ENCODE measurements at regions not wholly inside any gene's neighbourhood (a gene's known extent, or its start where the extent isn't known, plus 50 kb on each side); places are given as distances from the start of the nearest gene placed in this dataset.

DNA sequence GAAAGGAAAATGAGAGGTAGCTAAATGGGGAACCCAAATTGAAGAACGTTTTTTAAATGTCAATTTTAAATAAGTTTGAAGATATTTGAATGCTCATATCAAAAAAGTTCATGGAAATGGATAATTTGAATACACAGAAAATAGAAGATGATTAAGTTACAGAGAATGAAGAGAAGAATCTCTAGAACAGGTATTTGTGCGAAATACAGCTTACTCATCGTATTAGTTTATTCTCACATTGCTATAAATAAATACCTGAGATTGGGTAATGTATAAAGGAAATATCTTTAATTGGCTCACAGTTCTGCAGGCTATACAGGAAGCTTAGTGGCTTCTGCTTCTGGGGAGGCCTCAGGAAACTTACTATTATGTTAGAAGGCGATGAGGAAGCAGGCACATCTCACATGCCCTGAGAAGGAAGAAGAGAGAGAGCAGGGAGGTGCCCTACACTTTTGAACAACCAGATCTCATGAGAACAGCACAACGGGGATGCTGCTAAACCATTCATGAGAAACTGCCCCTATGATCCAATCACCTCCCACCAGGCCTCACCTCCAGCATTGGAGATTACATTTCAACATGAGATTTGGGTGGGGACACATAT lies 89.7 kb upstream of the DTNA start (continued):
- TF ChIP-seq, protein P1, sequence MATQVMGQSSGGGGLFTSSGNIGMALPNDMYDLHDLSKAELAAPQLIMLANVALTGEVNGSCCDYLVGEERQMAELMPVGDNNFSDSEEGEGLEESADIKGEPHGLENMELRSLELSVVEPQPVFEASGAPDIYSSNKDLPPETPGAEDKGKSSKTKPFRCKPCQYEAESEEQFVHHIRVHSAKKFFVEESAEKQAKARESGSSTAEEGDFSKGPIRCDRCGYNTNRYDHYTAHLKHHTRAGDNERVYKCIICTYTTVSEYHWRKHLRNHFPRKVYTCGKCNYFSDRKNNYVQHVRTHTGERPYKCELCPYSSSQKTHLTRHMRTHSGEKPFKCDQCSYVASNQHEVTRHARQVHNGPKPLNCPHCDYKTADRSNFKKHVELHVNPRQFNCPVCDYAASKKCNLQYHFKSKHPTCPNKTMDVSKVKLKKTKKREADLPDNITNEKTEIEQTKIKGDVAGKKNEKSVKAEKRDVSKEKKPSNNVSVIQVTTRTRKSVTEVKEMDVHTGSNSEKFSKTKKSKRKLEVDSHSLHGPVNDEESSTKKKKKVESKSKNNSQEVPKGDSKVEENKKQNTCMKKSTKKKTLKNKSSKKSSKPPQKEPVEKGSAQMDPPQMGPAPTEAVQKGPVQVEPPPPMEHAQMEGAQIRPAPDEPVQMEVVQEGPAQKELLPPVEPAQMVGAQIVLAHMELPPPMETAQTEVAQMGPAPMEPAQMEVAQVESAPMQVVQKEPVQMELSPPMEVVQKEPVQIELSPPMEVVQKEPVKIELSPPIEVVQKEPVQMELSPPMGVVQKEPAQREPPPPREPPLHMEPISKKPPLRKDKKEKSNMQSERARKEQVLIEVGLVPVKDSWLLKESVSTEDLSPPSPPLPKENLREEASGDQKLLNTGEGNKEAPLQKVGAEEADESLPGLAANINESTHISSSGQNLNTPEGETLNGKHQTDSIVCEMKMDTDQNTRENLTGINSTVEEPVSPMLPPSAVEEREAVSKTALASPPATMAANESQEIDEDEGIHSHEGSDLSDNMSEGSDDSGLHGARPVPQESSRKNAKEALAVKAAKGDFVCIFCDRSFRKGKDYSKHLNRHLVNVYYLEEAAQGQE (IDR thresholded peaks at IDR 0.05; ENCODE audit: unreplicated experiment) = no peak
- no peak for TF ChIP-seq EZH2 (IDR thresholded peaks at IDR 0.05; ENCODE audit: low read depth, unreplicated experiment)
- no peak for TF ChIP-seq JUNB (IDR thresholded peaks at IDR 0.05; ENCODE audit: unreplicated experiment)

DNA sequence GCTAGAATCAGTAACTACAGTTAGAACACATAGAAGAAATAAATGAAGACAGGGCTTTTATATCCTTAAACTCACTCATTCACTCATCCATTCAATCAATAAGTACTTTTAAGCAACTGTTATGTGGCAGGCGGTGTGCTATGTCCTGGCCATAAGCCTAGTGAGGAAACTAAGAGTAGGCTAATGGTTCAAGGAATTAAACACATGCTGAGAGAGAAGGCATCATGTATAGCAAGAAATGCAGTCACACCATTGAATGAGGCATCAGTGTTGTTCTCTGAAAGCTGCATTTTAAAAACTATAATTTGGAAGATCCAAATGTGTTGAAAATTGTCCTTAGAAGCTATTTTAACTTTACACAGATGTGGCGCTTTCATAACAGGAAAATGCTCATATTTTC lies 86.5 kb upstream of the DTNA start:
- Histone ChIP-seq H3K4me1 (ENCODE audit: insufficient read depth) (no peaks in the 10 kb centered on the region), H3K36me3 (ENCODE audit: insufficient read depth) (no peaks in the 10 kb centered on the region), H3K79me2 (replicated peaks; ENCODE audit: insufficient read depth) (no peaks in the 10 kb centered on the region), H2AFZ (no peak overlapping the region), H3K27ac (ENCODE audit: low read depth) (no peak overlapping the region; the same call in 1 of the 2 replicates), H4K20me1 (replicated peaks; ENCODE audit: insufficient read depth) (no peaks in the 10 kb centered on the region), H3K27me3 (ENCODE audit: insufficient read depth) (no peaks in the 10 kb centered on the region), H3K9me2 (ENCODE audit: insufficient read depth) (no peaks in the 10 kb centered on the region; the same call in 1 of the 2 replicates), H3K4me2 (no peak overlapping the region), H3F3A (replicated peaks; ENCODE audit: low read depth) (no peaks in the 10 kb centered on the region), H3K4me3 (no peak overlapping the region)
- H3K4me1 Mint-ChIP-seq = no peaks in the 10 kb centered on the region
- no peaks in the 10 kb centered on the region for H3K27me3 Mint-ChIP-seq (ENCODE audit: insufficient read depth, low read depth, poor library complexity)
- ATAC-seq (no peak), DNase-seq (ENCODE audit: low spot score) (no peak)
- no peak overlapping the region for H3K27ac Mint-ChIP-seq
- peaks cover 15% of the 10 kb centered on the region for H3K36me3 Mint-ChIP-seq (ENCODE audit: low read depth)
- no peak overlapping the region for H3K4me3 Mint-ChIP-seq
- peaks cover 10% of the 10 kb centered on the region for H3K9me3 Mint-ChIP-seq
- TF ChIP-seq, protein P2, sequence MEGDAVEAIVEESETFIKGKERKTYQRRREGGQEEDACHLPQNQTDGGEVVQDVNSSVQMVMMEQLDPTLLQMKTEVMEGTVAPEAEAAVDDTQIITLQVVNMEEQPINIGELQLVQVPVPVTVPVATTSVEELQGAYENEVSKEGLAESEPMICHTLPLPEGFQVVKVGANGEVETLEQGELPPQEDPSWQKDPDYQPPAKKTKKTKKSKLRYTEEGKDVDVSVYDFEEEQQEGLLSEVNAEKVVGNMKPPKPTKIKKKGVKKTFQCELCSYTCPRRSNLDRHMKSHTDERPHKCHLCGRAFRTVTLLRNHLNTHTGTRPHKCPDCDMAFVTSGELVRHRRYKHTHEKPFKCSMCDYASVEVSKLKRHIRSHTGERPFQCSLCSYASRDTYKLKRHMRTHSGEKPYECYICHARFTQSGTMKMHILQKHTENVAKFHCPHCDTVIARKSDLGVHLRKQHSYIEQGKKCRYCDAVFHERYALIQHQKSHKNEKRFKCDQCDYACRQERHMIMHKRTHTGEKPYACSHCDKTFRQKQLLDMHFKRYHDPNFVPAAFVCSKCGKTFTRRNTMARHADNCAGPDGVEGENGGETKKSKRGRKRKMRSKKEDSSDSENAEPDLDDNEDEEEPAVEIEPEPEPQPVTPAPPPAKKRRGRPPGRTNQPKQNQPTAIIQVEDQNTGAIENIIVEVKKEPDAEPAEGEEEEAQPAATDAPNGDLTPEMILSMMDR (conservative IDR thresholded peaks at IDR 0.05; ENCODE audit: low read depth in 2 of 2) = no peak
- TF ChIP-seq EZH2 (IDR thresholded peaks at IDR 0.05; ENCODE audit: low read depth, unreplicated experiment) (no peak), CREB1 (CRISPR knock-in tag; IDR thresholded peaks at IDR 0.05; ENCODE audit: low read depth) (no peak), EZH2phosphoT487 (IDR thresholded peaks at IDR 0.05; ENCODE audit: unreplicated experiment) (no peak), JUNB (IDR thresholded peaks at IDR 0.05; ENCODE audit: unreplicated experiment) (no peak), POLR2AphosphoS5 (IDR thresholded peaks at IDR 0.05; ENCODE audit: low read depth) (no peak), STAT1 (IDR thresholded peaks at IDR 0.05; ENCODE audit: unreplicated experiment) (no peak), ZNF331 (CRISPR knock-in tag; IDR thresholded peaks at IDR 0.05; ENCODE audit: low read depth) (no peak), NANOG (IDR thresholded peaks at IDR 0.05; ENCODE audit: borderline replicate concordance) (no peak)
- TF ChIP-seq, protein P3, sequence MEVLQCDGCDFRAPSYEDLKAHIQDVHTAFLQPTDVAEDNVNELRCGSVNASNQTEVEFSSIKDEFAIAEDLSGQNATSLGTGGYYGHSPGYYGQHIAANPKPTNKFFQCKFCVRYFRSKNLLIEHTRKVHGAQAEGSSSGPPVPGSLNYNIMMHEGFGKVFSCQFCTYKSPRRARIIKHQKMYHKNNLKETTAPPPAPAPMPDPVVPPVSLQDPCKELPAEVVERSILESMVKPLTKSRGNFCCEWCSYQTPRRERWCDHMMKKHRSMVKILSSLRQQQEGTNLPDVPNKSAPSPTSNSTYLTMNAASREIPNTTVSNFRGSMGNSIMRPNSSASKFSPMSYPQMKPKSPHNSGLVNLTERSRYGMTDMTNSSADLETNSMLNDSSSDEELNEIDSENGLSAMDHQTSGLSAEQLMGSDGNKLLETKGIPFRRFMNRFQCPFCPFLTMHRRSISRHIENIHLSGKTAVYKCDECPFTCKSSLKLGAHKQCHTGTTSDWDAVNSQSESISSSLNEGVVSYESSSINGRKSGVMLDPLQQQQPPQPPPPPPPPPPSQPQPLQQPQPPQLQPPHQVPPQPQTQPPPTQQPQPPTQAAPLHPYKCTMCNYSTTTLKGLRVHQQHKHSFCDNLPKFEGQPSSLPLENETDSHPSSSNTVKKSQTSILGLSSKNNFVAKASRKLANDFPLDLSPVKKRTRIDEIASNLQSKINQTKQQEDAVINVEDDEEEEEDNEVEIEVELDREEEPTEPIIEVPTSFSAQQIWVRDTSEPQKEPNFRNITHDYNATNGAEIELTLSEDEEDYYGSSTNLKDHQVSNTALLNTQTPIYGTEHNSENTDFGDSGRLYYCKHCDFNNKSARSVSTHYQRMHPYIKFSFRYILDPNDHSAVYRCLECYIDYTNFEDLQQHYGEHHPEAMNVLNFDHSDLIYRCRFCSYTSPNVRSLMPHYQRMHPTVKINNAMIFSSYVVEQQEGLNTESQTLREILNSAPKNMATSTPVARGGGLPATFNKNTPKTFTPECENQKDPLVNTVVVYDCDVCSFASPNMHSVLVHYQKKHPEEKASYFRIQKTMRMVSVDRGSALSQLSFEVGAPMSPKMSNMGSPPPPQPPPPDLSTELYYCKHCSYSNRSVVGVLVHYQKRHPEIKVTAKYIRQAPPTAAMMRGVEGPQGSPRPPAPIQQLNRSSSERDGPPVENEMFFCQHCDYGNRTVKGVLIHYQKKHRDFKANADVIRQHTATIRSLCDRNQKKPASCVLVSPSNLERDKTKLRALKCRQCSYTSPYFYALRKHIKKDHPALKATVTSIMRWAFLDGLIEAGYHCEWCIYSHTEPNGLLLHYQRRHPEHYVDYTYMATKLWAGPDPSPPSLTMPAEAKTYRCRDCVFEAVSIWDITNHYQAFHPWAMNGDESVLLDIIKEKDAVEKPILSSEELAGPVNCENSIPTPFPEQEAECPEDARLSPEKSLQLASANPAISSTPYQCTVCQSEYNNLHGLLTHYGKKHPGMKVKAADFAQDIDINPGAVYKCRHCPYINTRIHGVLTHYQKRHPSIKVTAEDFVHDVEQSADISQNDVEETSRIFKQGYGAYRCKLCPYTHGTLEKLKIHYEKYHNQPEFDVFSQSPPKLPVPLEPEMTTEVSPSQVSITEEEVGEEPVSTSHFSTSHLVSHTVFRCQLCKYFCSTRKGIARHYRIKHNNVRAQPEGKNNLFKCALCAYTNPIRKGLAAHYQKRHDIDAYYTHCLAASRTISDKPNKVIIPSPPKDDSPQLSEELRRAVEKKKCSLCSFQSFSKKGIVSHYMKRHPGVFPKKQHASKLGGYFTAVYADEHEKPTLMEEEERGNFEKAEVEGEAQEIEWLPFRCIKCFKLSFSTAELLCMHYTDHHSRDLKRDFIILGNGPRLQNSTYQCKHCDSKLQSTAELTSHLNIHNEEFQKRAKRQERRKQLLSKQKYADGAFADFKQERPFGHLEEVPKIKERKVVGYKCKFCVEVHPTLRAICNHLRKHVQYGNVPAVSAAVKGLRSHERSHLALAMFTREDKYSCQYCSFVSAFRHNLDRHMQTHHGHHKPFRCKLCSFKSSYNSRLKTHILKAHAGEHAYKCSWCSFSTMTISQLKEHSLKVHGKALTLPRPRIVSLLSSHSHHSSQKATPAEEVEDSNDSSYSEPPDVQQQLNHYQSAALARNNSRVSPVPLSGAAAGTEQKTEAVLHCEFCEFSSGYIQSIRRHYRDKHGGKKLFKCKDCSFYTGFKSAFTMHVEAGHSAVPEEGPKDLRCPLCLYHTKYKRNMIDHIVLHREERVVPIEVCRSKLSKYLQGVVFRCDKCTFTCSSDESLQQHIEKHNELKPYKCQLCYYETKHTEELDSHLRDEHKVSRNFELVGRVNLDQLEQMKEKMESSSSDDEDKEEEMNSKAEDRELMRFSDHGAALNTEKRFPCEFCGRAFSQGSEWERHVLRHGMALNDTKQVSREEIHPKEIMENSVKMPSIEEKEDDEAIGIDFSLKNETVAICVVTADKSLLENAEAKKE (CRISPR knock-in tag; IDR thresholded peaks at IDR 0.05) = no peak

Data from GM23338 (cell line).